PC-3 (cell line): ENCODE measurements at regions not wholly inside any gene's neighbourhood (a gene's known extent, or its start where the extent isn't known, plus 50 kb on each side); places are given as distances from the start of the nearest gene placed in this dataset.

ENCODE experiments used
- CTCF ChIP-seq: fragments of 300-600 bp; sonication (generic); conservative IDR thresholded peaks from 2 replicates; pipeline ENCODE4 v1.5.1; 2017; ENCODE audit warnings: antibody characterized with exemption, low read depth, mild to moderate bottlenecking, low read length
- EZH2 ChIP-seq: fragments of 300-600 bp; sonication (generic); IDR thresholded peaks from one replicate; pipeline ENCODE4 v1.6.1; 2017; ENCODE audit warnings: antibody characterized with exemption, mild to moderate bottlenecking, low read length; ENCODE audit not compliant: unreplicated experiment

GRCh38 chr3:89586676-89587075 lies 479.3 kb downstream of the EPHA3 start:
- TF ChIP-seq EZH2 (no peak), CTCF (0 out of 2 replicates have a peak, but pooled peaks have one; percentile 22)
